ENCODE measurements at regions not wholly inside any gene's neighbourhood (a gene's known extent, or its start where the extent isn't known, plus 50 kb on each side); places are given as distances from the start of the nearest gene placed in this dataset.
"Not testable (repeated sequence)": the region's sequence is repeated elsewhere in the genome, so short reads cannot be mapped to it uniquely, and the experiment has no call there.

- DNase-seq: no peak
Observed at GRCh38 chr1:232378266-232379062, 251.5 kb downstream of the SIPA1L2 start.

GRCh38 chr1:232377494-232377770, 252.5 kb downstream of the SIPA1L2 start:
- DNase-seq: no peak

GRCh38 chr1:232376632-232377493, 253.1 kb downstream of the SIPA1L2 start:
- DNase-seq: no peak

GRCh38 chr1:232372841-232373440, 257.0 kb downstream of the SIPA1L2 start:
- no peak for DNase-seq

GRCh38 chr1:232372431-232372830, 257.5 kb downstream of the SIPA1L2 start:
- DNase-seq: no peak

- DNase-seq: no peak
Observed at GRCh38 chr1:232369451-232370296, 260.3 kb downstream of the SIPA1L2 start.

- no peak for DNase-seq
Observed at GRCh38 chr1:232368821-232369321, 261.1 kb downstream of the SIPA1L2 start.

GRCh38 chr1:232367293-232367692, 262.6 kb downstream of the SIPA1L2 start:
- no peak for DNase-seq

GRCh38 chr1:232364654-232365382, 265.1 kb downstream of the SIPA1L2 start:
- DNase-seq: no peak

GRCh38 chr1:232363008-232363407, 266.9 kb downstream of the SIPA1L2 start:
- no peak for DNase-seq

GRCh38 chr1:232357416-232357815, 272.5 kb downstream of the SIPA1L2 start:
- no peak for DNase-seq

- no peak for DNase-seq
Observed at GRCh38 chr1:232355162-232356006, 274.5 kb downstream of the SIPA1L2 start.

GRCh38 chr1:232353001-232353400, 276.9 kb downstream of the SIPA1L2 start:
- no peak for DNase-seq

- DNase-seq: no peak
Observed at GRCh38 chr1:232352366-232352765, 277.6 kb downstream of the SIPA1L2 start.

- DNase-seq: no peak
Observed at GRCh38 chr1:232351335-232351734, 278.6 kb downstream of the SIPA1L2 start.

- DNase-seq: no peak
Observed at GRCh38 chr1:232346844-232347243, 283.1 kb downstream of the SIPA1L2 start.

GRCh38 chr1:232344791-232345399, 285.0 kb downstream of the SIPA1L2 start:
- no peak for DNase-seq

- not testable (repeated sequence) for DNase-seq
Observed at GRCh38 chr1:232344186-232344585, 285.7 kb downstream of the SIPA1L2 start.

- DNase-seq: no peak
Observed at GRCh38 chr1:232340446-232340845, 289.5 kb downstream of the SIPA1L2 start.

- no peak for DNase-seq
Observed at GRCh38 chr1:232339073-232339472, 290.9 kb downstream of the SIPA1L2 start.
